ENCODE measurements at regions not wholly inside any gene's neighbourhood (a gene's known extent, or its start where the extent isn't known, plus 50 kb on each side); places are given as distances from the start of the nearest gene placed in this dataset.

DNA sequence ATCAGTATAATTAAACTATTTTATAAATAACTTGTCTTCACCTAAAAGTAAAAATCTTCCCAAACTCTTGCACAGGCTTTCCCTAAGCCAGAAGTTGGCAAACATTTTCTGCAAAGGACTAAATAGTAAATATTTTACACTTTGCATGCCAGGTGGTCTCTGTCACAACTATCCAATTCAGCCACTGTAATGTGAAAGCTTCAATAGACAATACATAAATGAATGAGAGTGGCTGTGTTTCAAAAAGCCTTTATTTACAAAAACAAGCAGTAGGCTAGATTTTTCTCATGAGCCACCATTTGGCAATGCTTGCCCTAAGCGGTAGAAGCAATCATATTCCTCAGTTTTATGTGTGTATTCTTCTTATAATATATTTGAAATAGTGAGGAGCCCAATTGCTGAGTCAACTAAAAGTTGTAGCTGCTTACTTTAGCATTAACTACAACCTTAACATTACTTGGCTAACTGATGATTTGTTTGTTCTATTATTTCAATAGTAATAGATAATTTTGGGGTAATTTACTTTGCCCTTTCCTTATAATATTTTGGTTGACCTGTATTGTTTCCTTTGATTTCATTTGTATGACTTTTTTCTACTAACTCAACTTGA is 236.0 kb upstream of the SYT1 start:
- ATAC-seq (no peak), DNase-seq (no peak)
- H3K4me3 Mint-ChIP-seq, result no peak overlapping the region
- intact Hi-C loops (cut with DNase I, micrococcal nuclease), result no loop called here
- no peaks in the 10 kb centered on the region for H3K36me3 Mint-ChIP-seq (ENCODE audit: low read depth)
- POLR2A ChIA-PET, result no interaction called here
- H3K4me1 Mint-ChIP-seq, result no peaks in the 10 kb centered on the region
- no peak overlapping the region for H3K27ac Mint-ChIP-seq
- CTCF ChIA-PET, result no interaction called here
- peaks cover 5% of the 10 kb centered on the region for H3K9me3 Mint-ChIP-seq (ENCODE audit: low read depth)
- H3K27me3 Mint-ChIP-seq, result no peaks in the 10 kb centered on the region

DNA sequence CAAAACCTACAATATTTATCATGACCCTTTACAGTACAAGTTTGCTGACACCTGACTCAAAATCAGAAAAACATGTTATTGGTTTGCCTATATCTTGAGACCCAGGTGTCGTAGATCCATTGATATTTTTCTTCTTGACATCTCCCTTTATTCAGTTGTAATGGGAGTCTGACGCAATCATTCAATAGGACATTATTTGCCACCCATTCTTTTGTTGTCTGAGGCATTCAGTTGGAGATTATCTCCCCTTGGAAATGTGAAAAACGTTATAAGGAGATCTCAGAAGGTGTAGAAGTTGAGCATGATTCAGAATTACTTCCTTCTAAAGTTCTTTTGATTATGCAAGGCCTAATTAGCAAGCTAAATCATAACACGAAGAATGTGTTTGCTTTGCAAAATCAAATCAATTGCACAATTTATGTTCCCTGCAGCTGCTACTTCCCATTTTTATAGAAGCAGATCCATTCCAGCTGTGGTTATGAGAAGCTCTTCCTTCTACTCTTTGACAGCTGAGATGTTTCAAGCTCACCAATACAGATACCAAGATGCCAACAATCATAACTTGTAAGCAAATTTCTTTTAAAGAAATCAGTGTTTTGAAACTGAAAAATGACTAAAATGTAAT is 228.2 kb upstream of the SYT1 start:
- intact Hi-C loops (cut with DNase I, micrococcal nuclease), result no loop called here
- no peak overlapping the region for H3K4me3 Mint-ChIP-seq
- H3K36me3 Mint-ChIP-seq (ENCODE audit: low read depth), result no peaks in the 10 kb centered on the region
- H3K9me3 Mint-ChIP-seq (ENCODE audit: low read depth), result peaks cover 3% of the 10 kb centered on the region
- H3K27ac Mint-ChIP-seq, result no peak overlapping the region
- H3K27me3 Mint-ChIP-seq, result no peaks in the 10 kb centered on the region
- ChIA-PET POLR2A (no interaction called here), CTCF (no interaction called here)
- ATAC-seq, result no peak
- H3K4me1 Mint-ChIP-seq, result no peaks in the 10 kb centered on the region
- DNase-seq, result no peak

DNA sequence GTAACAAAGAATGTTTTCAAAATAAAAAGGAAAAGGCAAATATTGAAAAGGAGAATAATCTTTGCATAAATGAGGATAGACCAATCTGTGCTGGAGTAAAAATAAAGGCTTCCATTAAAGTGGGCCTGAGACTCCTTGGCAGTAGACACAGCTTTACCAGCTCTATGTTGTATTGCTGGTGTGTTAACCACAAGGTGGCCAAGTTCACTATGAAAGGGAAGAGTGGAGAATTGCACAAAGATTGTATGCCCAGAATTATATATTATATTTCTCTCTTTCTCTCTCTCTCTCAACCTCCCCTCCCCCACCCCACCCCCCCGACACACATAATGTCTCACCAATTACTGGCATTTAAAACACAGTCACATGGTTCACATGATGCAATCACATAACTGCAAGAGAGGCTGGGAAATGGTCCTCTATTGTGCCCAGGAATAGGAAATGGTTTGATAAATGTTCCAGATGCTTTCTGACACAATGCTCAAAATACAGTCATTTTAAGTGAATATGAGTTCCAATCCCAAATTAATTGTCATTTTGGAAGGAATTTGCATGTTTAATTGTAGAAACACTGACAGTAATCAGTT is 222.6 kb upstream of the SYT1 start:
- Mint-ChIP-seq H3K4me1 (no peaks in the 10 kb centered on the region), H3K27me3 (no peaks in the 10 kb centered on the region), H3K9me3 (ENCODE audit: low read depth) (no peaks in the 10 kb centered on the region), H3K36me3 (ENCODE audit: low read depth) (no peaks in the 10 kb centered on the region), H3K4me3 (no peak overlapping the region), H3K27ac (no peak overlapping the region)
- DNase-seq, result no peak
- ATAC-seq, result no peak
- POLR2A ChIA-PET, result no interaction called here
- CTCF ChIA-PET, result no interaction called here
- intact Hi-C loops (cut with DNase I, micrococcal nuclease), result no loop called here

DNA sequence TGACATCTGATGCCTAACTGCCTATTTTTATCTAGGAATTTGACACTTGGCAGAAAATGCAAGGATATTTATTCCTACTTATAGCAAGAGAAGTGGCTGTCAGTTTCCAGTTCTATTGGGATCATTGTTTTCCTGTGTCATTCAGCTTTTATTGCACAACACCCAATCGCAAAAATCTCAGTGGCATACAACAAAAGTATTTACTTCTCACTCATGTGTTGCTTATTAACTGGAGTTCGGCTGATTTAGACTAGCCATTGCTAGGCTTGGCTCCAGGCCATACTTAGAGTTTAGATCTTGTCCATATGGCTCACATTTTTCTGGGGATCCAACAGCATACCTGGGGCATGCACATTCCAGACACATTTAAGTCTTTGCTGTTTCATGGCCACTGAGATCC is 218.6 kb upstream of the SYT1 start:
- no peaks in the 10 kb centered on the region for H3K36me3 Mint-ChIP-seq (ENCODE audit: low read depth)
- DNase-seq, result no peak
- ATAC-seq, result no peak
- no peaks in the 10 kb centered on the region for H3K4me1 Mint-ChIP-seq
- H3K27me3 Mint-ChIP-seq, result no peaks in the 10 kb centered on the region
- H3K9me3 Mint-ChIP-seq (ENCODE audit: low read depth), result peaks cover 6% of the 10 kb centered on the region
- intact Hi-C loops (cut with DNase I, micrococcal nuclease), result no loop called here
- POLR2A ChIA-PET, result no interaction called here
- CTCF ChIA-PET, result no interaction called here
- H3K4me3 Mint-ChIP-seq, result no peak overlapping the region
- H3K27ac Mint-ChIP-seq, result no peak overlapping the region

DNA sequence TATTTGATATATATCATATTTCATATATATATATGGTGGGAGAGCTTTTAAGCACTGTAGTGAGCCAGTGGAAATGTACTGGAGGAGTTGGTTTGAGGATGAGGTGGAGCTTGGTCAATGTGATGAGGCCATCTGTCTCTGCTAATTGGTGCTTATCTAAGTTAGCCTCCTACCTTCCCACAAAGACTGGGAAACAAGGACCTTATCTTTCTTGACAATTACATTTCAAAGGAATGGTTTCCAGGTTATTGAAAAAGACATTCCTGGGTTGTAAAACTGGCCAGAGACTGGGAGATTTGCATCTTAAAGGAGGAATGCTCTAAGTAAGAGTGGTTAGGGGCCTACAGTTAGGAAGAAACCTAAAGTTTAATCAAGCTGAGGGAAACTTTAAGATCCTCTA is 212.8 kb upstream of the SYT1 start:
- no peaks in the 10 kb centered on the region for H3K27me3 Mint-ChIP-seq
- ATAC-seq (no peak), DNase-seq (no peak)
- H3K36me3 Mint-ChIP-seq (ENCODE audit: low read depth), result no peaks in the 10 kb centered on the region
- H3K4me3 Mint-ChIP-seq, result no peak overlapping the region
- peaks cover 8% of the 10 kb centered on the region for H3K9me3 Mint-ChIP-seq (ENCODE audit: low read depth)
- CTCF ChIA-PET, result no interaction called here
- H3K4me1 Mint-ChIP-seq, result no peaks in the 10 kb centered on the region
- H3K27ac Mint-ChIP-seq, result no peak overlapping the region
- intact Hi-C loops (cut with DNase I, micrococcal nuclease), result no loop called here
- POLR2A ChIA-PET, result no interaction called here

DNA sequence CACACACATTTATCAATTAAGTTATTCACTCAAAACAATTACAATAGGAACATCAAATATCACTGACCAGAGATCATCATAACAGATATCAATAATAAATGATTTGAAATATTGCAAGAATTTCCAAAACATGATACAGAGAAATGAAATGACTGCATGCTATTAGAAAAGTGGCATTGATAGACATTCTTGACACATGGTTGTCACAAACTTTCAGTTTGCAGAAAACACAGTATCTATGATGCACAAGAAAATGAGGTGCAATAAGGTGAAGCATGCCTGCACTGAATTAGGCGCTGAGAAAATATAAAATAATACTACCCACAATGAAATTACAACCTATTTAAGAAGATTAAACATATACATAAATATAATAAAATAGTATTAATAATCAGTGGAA is 198.0 kb upstream of the SYT1 start:
- Mint-ChIP-seq H3K27ac (no peak overlapping the region), H3K27me3 (no peaks in the 10 kb centered on the region), H3K36me3 (ENCODE audit: low read depth) (no peaks in the 10 kb centered on the region), H3K4me3 (no peak overlapping the region), H3K9me3 (ENCODE audit: low read depth) (peaks cover 4% of the 10 kb centered on the region), H3K4me1 (no peaks in the 10 kb centered on the region)
- intact Hi-C loops (cut with DNase I, micrococcal nuclease), result no loop called here
- no peak for DNase-seq
- POLR2A ChIA-PET, result no interaction called here
- ATAC-seq, result no peak
- CTCF ChIA-PET, result no interaction called here

DNA sequence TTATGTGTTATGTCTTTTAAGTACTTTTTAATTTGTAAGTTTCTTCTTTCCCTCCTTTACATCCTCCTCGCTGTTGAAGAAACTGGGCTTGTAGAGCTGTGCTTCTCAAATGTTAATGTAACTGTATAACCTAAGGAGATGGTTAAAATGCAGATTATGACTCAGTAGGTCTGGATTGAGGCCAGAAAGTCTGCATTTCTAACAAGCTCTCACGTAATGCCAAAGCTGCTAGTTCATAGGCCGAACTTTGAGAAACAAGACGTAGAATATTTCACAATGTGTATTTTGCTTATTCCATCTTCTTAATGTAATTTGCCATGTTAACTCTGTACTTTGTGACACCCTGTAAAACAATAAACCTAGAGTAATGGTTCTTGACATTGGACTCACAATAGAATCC is 193.3 kb upstream of the SYT1 start:
- POLR2A ChIA-PET, result no interaction called here
- no peaks in the 10 kb centered on the region for H3K4me1 Mint-ChIP-seq
- no peak for DNase-seq
- H3K4me3 Mint-ChIP-seq, result no peak overlapping the region
- intact Hi-C loops (cut with DNase I, micrococcal nuclease), result no loop called here
- no peaks in the 10 kb centered on the region for H3K36me3 Mint-ChIP-seq (ENCODE audit: low read depth)
- ATAC-seq, result no peak
- CTCF ChIA-PET, result no interaction called here
- H3K27me3 Mint-ChIP-seq, result no peaks in the 10 kb centered on the region
- H3K9me3 Mint-ChIP-seq (ENCODE audit: low read depth), result no peaks in the 10 kb centered on the region
- H3K27ac Mint-ChIP-seq, result no peak overlapping the region

DNA sequence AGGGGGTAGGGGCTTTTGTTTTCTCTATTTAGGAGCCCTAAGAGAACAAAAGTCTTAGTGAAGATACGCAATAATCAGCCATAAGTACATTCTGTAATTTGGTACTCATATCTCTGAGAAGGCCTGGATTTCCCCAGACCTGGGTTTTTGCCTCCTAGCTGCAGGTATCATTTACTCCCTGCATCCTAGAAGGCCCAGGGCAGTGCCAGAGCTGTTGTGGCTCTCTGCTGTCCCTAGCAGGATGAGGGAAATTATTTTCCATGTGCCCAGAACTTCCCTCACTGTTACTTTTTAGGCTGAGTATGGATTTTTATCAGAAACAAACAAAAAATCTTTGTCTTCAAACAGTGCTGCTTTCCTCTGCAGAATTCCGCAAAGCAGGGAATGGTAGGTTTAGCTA is 192.5 kb upstream of the SYT1 start:
- CTCF ChIA-PET, result no interaction called here
- H3K4me3 Mint-ChIP-seq, result no peak overlapping the region
- no peaks in the 10 kb centered on the region for H3K27me3 Mint-ChIP-seq
- no peaks in the 10 kb centered on the region for H3K36me3 Mint-ChIP-seq (ENCODE audit: low read depth)
- POLR2A ChIA-PET, result no interaction called here
- H3K9me3 Mint-ChIP-seq (ENCODE audit: low read depth), result no peaks in the 10 kb centered on the region
- DNase-seq (no peak), ATAC-seq (no peak)
- intact Hi-C loops (cut with DNase I, micrococcal nuclease), result no loop called here
- H3K27ac Mint-ChIP-seq, result no peak overlapping the region
- no peaks in the 10 kb centered on the region for H3K4me1 Mint-ChIP-seq

DNA sequence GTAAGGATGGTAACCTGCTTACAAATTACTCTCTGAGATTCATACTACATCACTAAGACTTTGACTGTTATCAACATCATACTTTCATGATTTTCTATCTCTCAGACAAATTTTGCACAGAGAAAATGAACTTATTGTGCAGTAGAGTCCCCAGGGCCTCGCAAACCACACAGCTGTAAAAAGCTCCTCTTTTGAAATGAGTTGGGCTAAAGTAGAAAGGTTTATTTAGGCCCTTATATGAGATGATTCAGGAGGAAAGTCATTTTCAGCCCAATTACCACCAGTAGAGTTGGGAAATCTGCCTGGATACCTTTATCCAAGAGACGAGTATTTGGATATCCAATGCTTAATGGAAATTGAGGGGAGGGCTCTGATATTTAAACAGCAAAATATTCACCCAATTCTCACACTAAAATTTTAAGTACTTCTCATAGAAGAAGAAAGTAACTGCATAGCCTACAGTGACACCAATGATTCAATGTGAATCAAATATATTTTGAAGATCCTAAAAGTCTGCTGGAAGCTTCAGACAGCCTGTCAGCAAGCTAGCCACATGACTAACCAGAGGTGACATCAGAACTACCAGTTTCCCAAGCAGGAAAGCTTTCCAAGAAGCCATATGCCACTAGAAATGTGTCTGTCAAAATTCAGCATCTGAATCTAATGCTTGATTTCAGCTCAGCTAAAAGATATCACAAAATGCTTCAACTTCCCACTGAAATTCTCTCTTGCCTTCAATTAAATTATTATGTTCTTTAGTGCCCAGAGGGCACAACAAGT is 190.1 kb upstream of the SYT1 start:
- ChIA-PET POLR2A (no interaction called here), CTCF (no interaction called here)
- Mint-ChIP-seq H3K9me3 (ENCODE audit: low read depth) (peaks cover 3% of the 10 kb centered on the region), H3K27ac (no peak overlapping the region), H3K4me1 (no peaks in the 10 kb centered on the region), H3K36me3 (ENCODE audit: low read depth) (no peaks in the 10 kb centered on the region), H3K4me3 (no peak overlapping the region), H3K27me3 (no peaks in the 10 kb centered on the region)
- intact Hi-C loops (cut with DNase I, micrococcal nuclease), result no loop called here
- ATAC-seq (no peak), DNase-seq (no peak)

DNA sequence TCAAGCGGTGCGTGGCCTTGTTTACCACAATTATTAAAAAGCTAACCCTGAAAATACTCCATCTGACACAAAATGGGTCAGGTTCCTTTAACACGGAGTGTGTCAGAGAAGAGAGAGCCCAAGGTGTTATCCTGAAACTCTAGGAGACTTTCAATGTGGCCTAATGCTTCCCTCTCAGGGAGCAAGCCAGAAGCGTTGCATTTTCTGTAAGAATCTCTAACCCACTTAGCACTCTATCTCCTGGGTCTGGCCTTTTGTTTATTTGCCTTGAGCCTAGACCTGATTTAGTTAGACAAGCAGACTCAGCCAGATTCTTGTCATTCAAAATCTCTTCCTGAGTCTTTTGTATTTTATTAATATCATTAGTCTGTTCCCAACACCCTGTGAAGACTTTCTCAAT is 184.0 kb upstream of the SYT1 start:
- ATAC-seq (no peak), DNase-seq (no peak)
- Mint-ChIP-seq H3K9me3 (ENCODE audit: low read depth) (peaks cover 3% of the 10 kb centered on the region), H3K36me3 (ENCODE audit: low read depth) (no peaks in the 10 kb centered on the region), H3K27ac (no peak overlapping the region), H3K27me3 (no peaks in the 10 kb centered on the region), H3K4me1 (no peaks in the 10 kb centered on the region), H3K4me3 (no peak overlapping the region)
- intact Hi-C loops (cut with DNase I, micrococcal nuclease), result no loop called here
- CTCF ChIA-PET, result no interaction called here
- POLR2A ChIA-PET, result no interaction called here

DNA sequence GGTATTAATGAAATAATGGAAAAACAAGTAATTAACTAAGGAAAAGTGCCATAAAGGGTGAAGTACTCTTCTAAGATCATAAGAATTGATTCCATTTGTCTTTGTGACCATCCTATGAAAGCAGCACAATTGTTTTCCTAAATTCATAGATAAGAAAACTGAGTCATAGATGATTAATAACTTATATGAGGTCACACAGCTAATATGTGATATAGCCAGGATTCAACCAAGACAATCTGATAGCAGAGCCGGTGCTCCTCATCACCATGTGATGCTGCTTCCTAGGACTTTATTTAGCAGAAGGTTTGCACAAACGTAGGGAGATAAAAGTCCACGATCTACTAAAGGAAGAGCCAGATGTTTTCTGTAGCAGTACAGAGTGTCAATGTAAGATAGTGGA is 181.5 kb upstream of the SYT1 start:
- intact Hi-C loops (cut with DNase I, micrococcal nuclease), result no loop called here
- ChIA-PET CTCF (no interaction called here), POLR2A (no interaction called here)
- Mint-ChIP-seq H3K4me3 (no peak overlapping the region), H3K27me3 (no peaks in the 10 kb centered on the region), H3K4me1 (no peaks in the 10 kb centered on the region), H3K9me3 (ENCODE audit: low read depth) (peaks cover 5% of the 10 kb centered on the region), H3K36me3 (ENCODE audit: low read depth) (no peaks in the 10 kb centered on the region), H3K27ac (no peak overlapping the region)
- DNase-seq, result no peak
- no peak for ATAC-seq

DNA sequence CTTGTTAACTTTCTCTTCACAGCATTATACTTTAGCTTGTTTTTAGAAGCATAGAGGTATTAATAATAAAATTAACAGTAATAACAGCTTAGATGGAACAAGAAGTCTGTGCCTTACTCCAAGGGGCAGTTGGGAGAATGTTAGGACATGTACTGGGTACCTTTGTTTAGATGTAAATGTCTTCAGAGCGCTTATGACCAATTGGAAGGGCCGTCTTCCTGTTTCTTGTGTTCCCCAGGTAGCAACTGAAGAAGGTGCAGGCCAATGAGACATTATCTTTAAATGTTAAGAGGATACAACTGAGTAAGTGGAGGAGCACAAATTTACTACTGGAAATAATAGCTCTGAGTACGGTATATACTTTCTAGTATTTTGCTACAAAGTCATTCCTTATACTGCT is 180.9 kb upstream of the SYT1 start:
- Mint-ChIP-seq H3K36me3 (ENCODE audit: low read depth) (no peaks in the 10 kb centered on the region), H3K27me3 (no peaks in the 10 kb centered on the region), H3K4me3 (no peak overlapping the region), H3K9me3 (ENCODE audit: low read depth) (peaks cover 5% of the 10 kb centered on the region), H3K4me1 (no peaks in the 10 kb centered on the region), H3K27ac (no peak overlapping the region)
- POLR2A ChIA-PET, result no interaction called here
- no peak for DNase-seq
- intact Hi-C loops (cut with DNase I, micrococcal nuclease), result no loop called here
- CTCF ChIA-PET, result interaction anchor here (1.3 kb wide), 1 partner anchor 10 kb away, joined by 3 read pairs; no protein-coding TSS in a partner anchor
- ATAC-seq, result no peak
